BJ (cell line): ENCODE measurements at regions not wholly inside any gene's neighbourhood (a gene's known extent, or its start where the extent isn't known, plus 50 kb on each side); places are given as distances from the start of the nearest gene placed in this dataset.

Experiments
- CTCF ChIA-PET: fragments of 350-600 bp; formaldehyde crosslinking; extraction: SDS; loops from one replicate; lab custom pipeline; 2021; ENCODE audit warnings: antibody characterized with exemption, inconsistent platforms; lab: Yijun Ruan, JAX
- POLR2A ChIA-PET: fragments of 300-600 bp; sonication (Branson Sonifier 250); formaldehyde crosslinking; extraction: SDS; loops from one replicate; lab custom pipeline; 2021; ENCODE audit warnings: antibody characterized with exemption; lab: Charles Lee
- DNase-seq: peaks from one replicate; pipeline ENCODE4 v3.0.0-alpha.2; 2011; ENCODE audit warnings: low read depth
- H3K27me3 ChIP-seq: 2 replicates; pipeline ENCODE4 v1.6.0; 2011; ENCODE audit warnings: low read length; ENCODE audit not compliant: control insufficient read depth, insufficient read depth
- H3K36me3 ChIP-seq: 2 replicates; pipeline ENCODE4 v1.5.1; 2011; ENCODE audit warnings: low read length; ENCODE audit not compliant: control insufficient read depth, insufficient read depth
- H3K4me3 ChIP-seq: 2 replicates; pipeline ENCODE4 v1.5.1; 2011; ENCODE audit warnings: low read depth, mild to moderate bottlenecking, control low read depth, low read length
- CTCF ChIP-seq: IDR thresholded peaks from 2 replicates; pipeline ENCODE4 v1.5.1; 2011; ENCODE audit warnings: low read depth, mild to moderate bottlenecking, control low read depth, inconsistent platforms, low read length, moderate library complexity; ENCODE audit not compliant: insufficient read depth

- no peak overlapping the region for H3K4me3 ChIP-seq
- ChIA-PET CTCF (no interaction called here), POLR2A (no interaction called here)
- peak; percentile 4 for DNase-seq
- no peaks in the 10 kb centered on the region for H3K36me3 ChIP-seq
- H3K27me3 ChIP-seq, result no peaks in the 10 kb centered on the region
- no peak for TF ChIP-seq CTCF
Observed at GRCh38 chr9:81526587-81526986, 162.8 kb downstream of the TLE1 start.

GRCh38 chr9:81522716-81523551, 166.4 kb downstream of the TLE1 start:
- Histone ChIP-seq H3K36me3 (no peaks in the 10 kb centered on the region), H3K27me3 (no peaks in the 10 kb centered on the region), H3K4me3 (no peak overlapping the region)
- ChIA-PET POLR2A (no interaction called here), CTCF (interaction anchor here (0.6 to 3.9 kb wide), 28 partner anchors 8 to 1087 kb away, joined by 3 to 17 read pairs (median 4); no protein-coding TSS in a partner anchor)
- DNase-seq, result peak; percentile 12
- peak; percentile 74 for TF ChIP-seq CTCF

- ChIA-PET POLR2A (no interaction called here), CTCF (interaction anchor here (1.0 to 3.9 kb wide), 11 partner anchors 13 to 326 kb away, joined by 3 to 17 read pairs (median 4); no protein-coding TSS in a partner anchor)
- H3K27me3 ChIP-seq, result no peaks in the 10 kb centered on the region; the same call in 1 of the 2 replicates
- H3K4me3 ChIP-seq, result no peak overlapping the region
- DNase-seq, result no peak
- TF ChIP-seq CTCF, result no peak
- no peaks in the 10 kb centered on the region for H3K36me3 ChIP-seq
Observed at GRCh38 chr9:81521892-81522291, 167.5 kb downstream of the TLE1 start.

GRCh38 chr9:81519816-81520495, 169.4 kb downstream of the TLE1 start:
- ChIA-PET CTCF (interaction anchor here (1.3 to 1.4 kb wide), 2 partner anchors 11 to 1087 kb away, joined by 3 read pairs; no protein-coding TSS in a partner anchor), POLR2A (no interaction called here)
- Histone ChIP-seq H3K4me3 (no peak overlapping the region), H3K27me3 (no peaks in the 10 kb centered on the region; the same call in 1 of the 2 replicates), H3K36me3 (no peaks in the 10 kb centered on the region)
- no peak for DNase-seq
- no peak for TF ChIP-seq CTCF

GRCh38 chr9:81517954-81518353, 171.4 kb downstream of the TLE1 start:
- CTCF ChIA-PET, result no interaction called here
- H3K4me3 ChIP-seq, result no peak overlapping the region
- DNase-seq, result no peak
- H3K27me3 ChIP-seq, result no peaks in the 10 kb centered on the region; the same call in 1 of the 2 replicates
- POLR2A ChIA-PET, result no interaction called here
- H3K36me3 ChIP-seq, result no peaks in the 10 kb centered on the region
- TF ChIP-seq CTCF, result no peak
